ENCODE measurements at regions not wholly inside any gene's neighbourhood (a gene's known extent, or its start where the extent isn't known, plus 50 kb on each side); places are given as distances from the start of the nearest gene placed in this dataset.

- H3K36me3 Mint-ChIP-seq (ENCODE audit: insufficient read depth) = no peaks in the 10 kb centered on the region
- H3K27ac Mint-ChIP-seq = no peak overlapping the region
- no peak for ATAC-seq (replicated peaks)
- H3K27me3 Mint-ChIP-seq = no peaks in the 10 kb centered on the region
- H3K4me1 Mint-ChIP-seq (ENCODE audit: low read depth in 2 of 2) = no peaks in the 10 kb centered on the region
- H3K9me3 Mint-ChIP-seq = peaks cover 3 to 6% of the 10 kb centered on the region in 2 donors
- DNase-seq = no peak
- H3K4me3 Mint-ChIP-seq = no peak overlapping the region
Observed at GRCh38 chr4:4720646-4721045, 138.8 kb upstream of the MSX1 start.

GRCh38 chr4:4719436-4719835, 140.0 kb upstream of the MSX1 start:
- DNase-seq = no peak
- no peak for ATAC-seq (replicated peaks)
- no peak overlapping the region for H3K27ac Mint-ChIP-seq
- no peaks in the 10 kb centered on the region for H3K27me3 Mint-ChIP-seq
- H3K4me3 Mint-ChIP-seq = no peak overlapping the region
- no peaks in the 10 kb centered on the region for H3K9me3 Mint-ChIP-seq
- H3K36me3 Mint-ChIP-seq (ENCODE audit: insufficient read depth) = no peaks in the 10 kb centered on the region
- no peaks in the 10 kb centered on the region for H3K4me1 Mint-ChIP-seq (ENCODE audit: low read depth in 2 of 2)

- DNase-seq (no peak), ATAC-seq (replicated peaks) (no peak)
- no peaks in the 10 kb centered on the region for H3K4me1 Mint-ChIP-seq (ENCODE audit: low read depth in 2 of 2)
- no peaks in the 10 kb centered on the region for H3K36me3 Mint-ChIP-seq (ENCODE audit: insufficient read depth)
- H3K9me3 Mint-ChIP-seq = no peaks in the 10 kb centered on the region
- no peaks in the 10 kb centered on the region for H3K27me3 Mint-ChIP-seq
- no peak overlapping the region for H3K4me3 Mint-ChIP-seq
- no peak overlapping the region for H3K27ac Mint-ChIP-seq
Observed at GRCh38 chr4:4717692-4718091, 141.8 kb upstream of the MSX1 start.

- H3K4me3 Mint-ChIP-seq = no peak overlapping the region
- no peaks in the 10 kb centered on the region for H3K4me1 Mint-ChIP-seq (ENCODE audit: low read depth in 2 of 2)
- H3K9me3 Mint-ChIP-seq = no peaks in the 10 kb centered on the region
- no peak overlapping the region for H3K27ac Mint-ChIP-seq
- H3K36me3 Mint-ChIP-seq (ENCODE audit: insufficient read depth) = no peaks in the 10 kb centered on the region
- ATAC-seq (replicated peaks) = no peak
- no peak for DNase-seq
- no peaks in the 10 kb centered on the region for H3K27me3 Mint-ChIP-seq
Observed at GRCh38 chr4:4714331-4714730, 145.1 kb upstream of the MSX1 start.

GRCh38 chr4:4712800-4713528, 146.5 kb upstream of the MSX1 start:
- Mint-ChIP-seq H3K27ac (no peak overlapping the region), H3K36me3 (ENCODE audit: insufficient read depth) (no peaks in the 10 kb centered on the region), H3K4me1 (ENCODE audit: low read depth in 2 of 2) (no peaks in the 10 kb centered on the region), H3K27me3 (no peaks in the 10 kb centered on the region), H3K9me3 (no peaks in the 10 kb centered on the region), H3K4me3 (no peak overlapping the region)
- DNase-seq (no peak), ATAC-seq (replicated peaks) (no peak)

- H3K9me3 Mint-ChIP-seq = no peaks in the 10 kb centered on the region
- DNase-seq = no peak
- no peak for ATAC-seq (replicated peaks)
- no peaks in the 10 kb centered on the region for H3K4me1 Mint-ChIP-seq (ENCODE audit: low read depth in 2 of 2)
- H3K27me3 Mint-ChIP-seq = no peaks in the 10 kb centered on the region
- no peak overlapping the region for H3K27ac Mint-ChIP-seq
- no peak overlapping the region for H3K4me3 Mint-ChIP-seq
- no peaks in the 10 kb centered on the region for H3K36me3 Mint-ChIP-seq (ENCODE audit: insufficient read depth)
Observed at GRCh38 chr4:4711902-4712301, 147.6 kb upstream of the MSX1 start.

- ATAC-seq (replicated peaks) = no peak
- H3K9me3 Mint-ChIP-seq = no peaks in the 10 kb centered on the region
- no peaks in the 10 kb centered on the region for H3K4me1 Mint-ChIP-seq (ENCODE audit: low read depth in 2 of 2)
- DNase-seq = no peak
- H3K4me3 Mint-ChIP-seq = no peak overlapping the region
- H3K36me3 Mint-ChIP-seq (ENCODE audit: insufficient read depth) = no peaks in the 10 kb centered on the region
- no peak overlapping the region for H3K27ac Mint-ChIP-seq
- no peaks in the 10 kb centered on the region for H3K27me3 Mint-ChIP-seq
Observed at GRCh38 chr4:4709736-4710135, 149.7 kb upstream of the MSX1 start.

- Mint-ChIP-seq H3K4me3 (no peak overlapping the region), H3K36me3 (ENCODE audit: insufficient read depth) (no peaks in the 10 kb centered on the region), H3K4me1 (ENCODE audit: low read depth in 2 of 2) (peaks cover 0 to 1% of the 10 kb centered on the region in 2 donors), H3K27me3 (no peaks in the 10 kb centered on the region), H3K9me3 (no peaks in the 10 kb centered on the region), H3K27ac (no peak overlapping the region)
- no peak for DNase-seq
- no peak for ATAC-seq (replicated peaks)
Observed at GRCh38 chr4:4704267-4704666, 155.2 kb upstream of the MSX1 start.

- H3K36me3 Mint-ChIP-seq (ENCODE audit: insufficient read depth) = no peaks in the 10 kb centered on the region
- no peaks in the 10 kb centered on the region for H3K9me3 Mint-ChIP-seq
- ATAC-seq (replicated peaks) (no peak), DNase-seq (no peak)
- H3K4me3 Mint-ChIP-seq = no peak overlapping the region
- no peak overlapping the region for H3K27ac Mint-ChIP-seq
- H3K4me1 Mint-ChIP-seq (ENCODE audit: low read depth in 2 of 2) = no peaks in the 10 kb centered on the region
- H3K27me3 Mint-ChIP-seq = no peaks in the 10 kb centered on the region
Observed at GRCh38 chr4:4697584-4697983, 155.7 kb upstream of the STX18 start.

- no peaks in the 10 kb centered on the region for H3K36me3 Mint-ChIP-seq (ENCODE audit: insufficient read depth)
- no peaks in the 10 kb centered on the region for H3K27me3 Mint-ChIP-seq
- H3K4me1 Mint-ChIP-seq (ENCODE audit: low read depth in 2 of 2) = no peaks in the 10 kb centered on the region
- ATAC-seq (replicated peaks) (no peak), DNase-seq (no peak)
- H3K27ac Mint-ChIP-seq = no peak overlapping the region
- no peak overlapping the region for H3K4me3 Mint-ChIP-seq
- H3K9me3 Mint-ChIP-seq = no peaks in the 10 kb centered on the region
Observed at GRCh38 chr4:4696530-4696929, 154.7 kb upstream of the STX18 start.

GRCh38 chr4:4695497-4695896, 153.6 kb upstream of the STX18 start:
- Mint-ChIP-seq H3K4me1 (ENCODE audit: low read depth in 2 of 2) (no peaks in the 10 kb centered on the region), H3K9me3 (peaks cover 0 to 3% of the 10 kb centered on the region in 2 donors), H3K4me3 (no peak overlapping the region), H3K36me3 (ENCODE audit: insufficient read depth) (no peaks in the 10 kb centered on the region), H3K27me3 (no peaks in the 10 kb centered on the region), H3K27ac (no peak overlapping the region)
- ATAC-seq (replicated peaks) (no peak), DNase-seq (no peak)

- H3K4me3 Mint-ChIP-seq = no peak overlapping the region
- H3K36me3 Mint-ChIP-seq (ENCODE audit: insufficient read depth) = peaks cover 1% of the 10 kb centered on the region
- H3K4me1 Mint-ChIP-seq (ENCODE audit: low read depth in 2 of 2) = no peaks in the 10 kb centered on the region
- H3K27ac Mint-ChIP-seq = no peak overlapping the region
- ATAC-seq (replicated peaks) = no peak
- H3K27me3 Mint-ChIP-seq = no peaks in the 10 kb centered on the region
- no peak for DNase-seq
- H3K9me3 Mint-ChIP-seq = peaks cover 0 to 3% of the 10 kb centered on the region in 2 donors
Observed at GRCh38 chr4:4694827-4695226, 153.0 kb upstream of the STX18 start.

GRCh38 chr4:4694296-4694772, 152.5 kb upstream of the STX18 start:
- H3K27me3 Mint-ChIP-seq = no peaks in the 10 kb centered on the region
- DNase-seq = no peak
- H3K9me3 Mint-ChIP-seq = peaks cover 0 to 3% of the 10 kb centered on the region in 2 donors
- no peak overlapping the region for H3K27ac Mint-ChIP-seq
- H3K4me1 Mint-ChIP-seq (ENCODE audit: low read depth in 2 of 2) = no peaks in the 10 kb centered on the region
- ATAC-seq (replicated peaks) = no peak
- H3K4me3 Mint-ChIP-seq = no peak overlapping the region
- peaks cover 3% of the 10 kb centered on the region for H3K36me3 Mint-ChIP-seq (ENCODE audit: insufficient read depth)

GRCh38 chr4:4693755-4694295, 152.0 kb upstream of the STX18 start:
- Mint-ChIP-seq H3K4me3 (no peak overlapping the region), H3K27me3 (no peaks in the 10 kb centered on the region), H3K27ac (no peak overlapping the region), H3K9me3 (peaks cover 0 to 3% of the 10 kb centered on the region in 2 donors), H3K36me3 (ENCODE audit: insufficient read depth) (peaks cover 3% of the 10 kb centered on the region), H3K4me1 (ENCODE audit: low read depth in 2 of 2) (no peaks in the 10 kb centered on the region)
- ATAC-seq (replicated peaks) (no peak), DNase-seq (no peak)
